GM10266 (cell line): ENCODE measurements at regions not wholly inside any gene's neighbourhood (a gene's known extent, or its start where the extent isn't known, plus 50 kb on each side); places are given as distances from the start of the nearest gene placed in this dataset.

Source experiments
- DNase-seq: peaks from one replicate; pipeline ENCODE4 v3.0.0; 2012; ENCODE audit errors: extremely low spot score
- CTCF ChIP-seq: IDR thresholded peaks from 2 replicates; pipeline ENCODE4 v1.5.1; 2012; ENCODE audit warnings: mild to moderate bottlenecking, low read depth; ENCODE audit not compliant: control insufficient read depth, insufficient read depth; ENCODE audit errors: missing control alignments

GRCh38 chr17:31700973-31701372 is 158.1 kb downstream of the COPRS start:
- no peak for DNase-seq
- no peak for TF ChIP-seq CTCF

GRCh38 chr17:31699886-31700285 is 159.2 kb downstream of the COPRS start:
- DNase-seq = no peak
- no peak for TF ChIP-seq CTCF

GRCh38 chr17:31699281-31699680 is 159.8 kb downstream of the COPRS start:
- DNase-seq = no peak
- no peak for TF ChIP-seq CTCF

- DNase-seq = no peak
- TF ChIP-seq CTCF = no peak
Measured at GRCh38 chr17:31698751-31699150, 160.3 kb downstream of the COPRS start.

- no peak for TF ChIP-seq CTCF
- no peak for DNase-seq
Measured at GRCh38 chr17:31697838-31698237, 161.2 kb downstream of the COPRS start.

- TF ChIP-seq CTCF = no peak
- no peak for DNase-seq
Measured at GRCh38 chr17:31696703-31697325, 162.2 kb downstream of the COPRS start.

GRCh38 chr17:31696184-31696602 is 162.9 kb downstream of the COPRS start:
- TF ChIP-seq CTCF = no peak
- DNase-seq = no peak
